Transverse colon (tissue), 4 donors: ENCODE measurements at regions not wholly inside any gene's neighbourhood (a gene's known extent, or its start where the extent isn't known, plus 50 kb on each side); places are given as distances from the start of the nearest gene placed in this dataset.

Experiments used
- DNase-seq: peaks from one replicate; pipeline ENCODE4 v3.0.0-alpha.2; 2019
- H3K27ac ChIP-seq, 4 donors: fragments of 200-600 bp; sonication (generic); 2 replicates each; pipeline ENCODE4 v1.5.1; 2016 to 2018; ENCODE audit warnings: inconsistent platforms in 4 of 4
- H3K27me3 ChIP-seq: fragments of 200-600 bp; sonication (generic); 2 replicates; pipeline ENCODE4 v1.5.1; 2017; ENCODE audit warnings: inconsistent platforms
- H3K36me3 ChIP-seq, 4 donors: fragments of 200-600 bp; sonication (generic); 2 replicates each; pipeline ENCODE4 v1.5.1; 2017 to 2019; ENCODE audit warnings: inconsistent platforms in 4 of 4
- H3K4me1 ChIP-seq, 4 donors: fragments of 200-600 bp; sonication (generic); 2 replicates each; pipeline ENCODE4 v1.5.1; 2017 to 2020; ENCODE audit warnings: inconsistent platforms in 4 of 4
- H3K4me3 ChIP-seq, 4 donors: fragments of 200-600 bp; sonication (generic); 1 replicate in 1 of 4; 2 replicates in 3 of 4; pipeline versions ENCODE4 v1.5.1 to v1.6.1; 2017 to 2019; ENCODE audit warnings: inconsistent platforms in 4 of 4
- H3K9me3 ChIP-seq, 2 donors: fragments of 200-600 bp; sonication (generic); 2 replicates each; pipeline ENCODE4 v1.5.1; 2017 to 2019; ENCODE audit warnings: inconsistent platforms in 2 of 2
- EP300 ChIP-seq: sonication (generic); formaldehyde crosslinking; IDR thresholded peaks from one replicate; pipeline ENCODE4 v1.6.1; 2017; ENCODE audit warnings: antibody characterized with exemption, low read depth
- POLR2A ChIP-seq: fragments of 450-650 bp; IDR thresholded peaks from one replicate; pipeline ENCODE4 v1.6.1; 2016; ENCODE audit warnings: antibody characterized with exemption, mild to moderate bottlenecking, moderate library complexity
- POLR2AphosphoS5 ChIP-seq, 3 donors: sonication (generic); formaldehyde crosslinking; IDR thresholded peaks; one replicate each; pipeline ENCODE4 v1.6.1; 2016; ENCODE audit warnings: antibody characterized with exemption in 3 of 3
- WGBS, 2 donors: methylation state at CpG; one replicate each; pipeline ENCODE4 v1.1.5; 2018; ENCODE audit warnings: low coverage in 1 of 2; 5-methylcytosine and 5-hydroxymethylcytosine counted together
- in situ Hi-C, 4 donors: fragments of 200-750 bp; cut with MboI; loops; one replicate each; pipeline versions ENCODE4 v1.15.0 to v1.15.1; 2017; ENCODE audit warnings: low sequenced_read_pairs in 3 of 4, low pct_ligation_motif_present in 1 of 4, low pct_unique_long_range_greater_than_20kb in 1 of 4
- intact Hi-C: fragments of 100-400 bp; cut with DNase I; formaldehyde crosslinking; loops from one replicate; pipeline ENCODE4 v1.15.1; 2023; ENCODE audit warnings: low total_unique reads
- TF ChIP-seq, protein P1 (sequence below), 5 experiments: fragments of 200-600 bp in 3 of 5; fragments of 450-650 bp in 2 of 5; sonication (generic) in 3 of 5; IDR thresholded peaks; 1 replicate in 2 of 5; 2 replicates in 3 of 5; pipeline ENCODE4 v1.5.1; 2016 to 2017; ENCODE audit warnings: antibody characterized with exemption in 5 of 5, inconsistent platforms in 3 of 5, mild to moderate bottlenecking in 2 of 5, moderate library complexity in 1 of 5

DNA sequence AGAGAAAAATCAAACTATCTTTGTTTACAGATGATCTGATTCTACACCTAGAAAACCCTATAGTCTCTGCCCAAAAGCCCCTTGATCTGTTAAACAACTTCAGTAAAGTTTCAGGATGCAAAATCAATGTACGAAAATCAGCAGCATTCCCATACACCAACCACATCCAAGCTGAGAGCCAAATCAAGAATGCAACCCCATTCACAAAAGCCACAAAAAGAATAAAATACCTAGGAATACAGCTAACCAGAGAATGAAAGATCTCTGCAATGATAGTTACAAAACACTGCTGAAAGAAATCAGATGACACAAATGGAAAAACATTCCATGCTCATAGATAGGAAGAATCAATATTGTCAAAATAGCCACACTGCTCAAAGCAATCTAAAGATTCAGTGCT is 265.7 kb downstream of the AEBP2 start:
- Histone ChIP-seq H3K4me3 (no peak overlapping the region), H3K9me3 (peaks cover 0 to 16% of the 10 kb centered on the region in 2 donors), H3K27ac (no peak overlapping the region), H3K27me3 (no peaks in the 10 kb centered on the region), H3K36me3 (no peaks in the 10 kb centered on the region), H3K4me1 (no peaks in the 10 kb centered on the region)
- TF ChIP-seq, protein P1, sequence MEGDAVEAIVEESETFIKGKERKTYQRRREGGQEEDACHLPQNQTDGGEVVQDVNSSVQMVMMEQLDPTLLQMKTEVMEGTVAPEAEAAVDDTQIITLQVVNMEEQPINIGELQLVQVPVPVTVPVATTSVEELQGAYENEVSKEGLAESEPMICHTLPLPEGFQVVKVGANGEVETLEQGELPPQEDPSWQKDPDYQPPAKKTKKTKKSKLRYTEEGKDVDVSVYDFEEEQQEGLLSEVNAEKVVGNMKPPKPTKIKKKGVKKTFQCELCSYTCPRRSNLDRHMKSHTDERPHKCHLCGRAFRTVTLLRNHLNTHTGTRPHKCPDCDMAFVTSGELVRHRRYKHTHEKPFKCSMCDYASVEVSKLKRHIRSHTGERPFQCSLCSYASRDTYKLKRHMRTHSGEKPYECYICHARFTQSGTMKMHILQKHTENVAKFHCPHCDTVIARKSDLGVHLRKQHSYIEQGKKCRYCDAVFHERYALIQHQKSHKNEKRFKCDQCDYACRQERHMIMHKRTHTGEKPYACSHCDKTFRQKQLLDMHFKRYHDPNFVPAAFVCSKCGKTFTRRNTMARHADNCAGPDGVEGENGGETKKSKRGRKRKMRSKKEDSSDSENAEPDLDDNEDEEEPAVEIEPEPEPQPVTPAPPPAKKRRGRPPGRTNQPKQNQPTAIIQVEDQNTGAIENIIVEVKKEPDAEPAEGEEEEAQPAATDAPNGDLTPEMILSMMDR (IDR thresholded peaks at IDR 0.05): no peak
- TF ChIP-seq EP300: no peak
- TF ChIP-seq POLR2AphosphoS5 (IDR thresholded peaks at IDR 0.05): no peak
- TF ChIP-seq POLR2A: no peak
- WGBS, 2 donors: 71 to 78% methylated on average over 1 of the region's 1 CpG
- intact Hi-C loops: no loop called here
- no peak for DNase-seq
- in situ Hi-C loops: no loop called here

DNA sequence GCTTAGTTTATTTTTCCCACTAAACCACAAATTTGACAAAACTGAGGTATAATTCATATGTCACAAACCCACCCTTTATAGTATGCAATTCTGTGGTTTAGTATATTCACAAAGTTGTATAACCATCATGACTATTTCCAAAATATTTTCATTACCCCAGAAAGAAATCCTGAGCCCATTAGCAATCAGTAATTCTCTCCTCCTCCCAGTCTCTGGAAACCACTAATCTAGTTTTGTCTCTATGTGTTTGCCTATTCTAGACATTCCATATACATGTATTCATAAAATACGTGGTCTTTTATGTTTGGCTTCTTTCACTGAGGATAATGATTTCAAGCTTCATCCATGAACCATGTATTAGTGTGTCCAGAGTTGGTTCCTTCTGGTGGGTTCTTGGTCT is 267.6 kb downstream of the AEBP2 start:
- Histone ChIP-seq H3K9me3 (peaks cover 0 to 13% of the 10 kb centered on the region in 2 donors), H3K36me3 (no peaks in the 10 kb centered on the region), H3K4me1 (no peaks in the 10 kb centered on the region), H3K27ac (no peak overlapping the region), H3K4me3 (no peak overlapping the region), H3K27me3 (no peaks in the 10 kb centered on the region)
- in situ Hi-C loops (no loop called here), intact Hi-C loops (no loop called here)
- no peak for DNase-seq
- WGBS, 2 donors: 71 to 100% methylated on average over 1 of the region's 1 CpG
- TF ChIP-seq POLR2A (no peak), EP300 (no peak), POLR2AphosphoS5 (IDR thresholded peaks at IDR 0.05) (no peak)
- TF ChIP-seq, protein P1 (IDR thresholded peaks at IDR 0.05): no peak

DNA sequence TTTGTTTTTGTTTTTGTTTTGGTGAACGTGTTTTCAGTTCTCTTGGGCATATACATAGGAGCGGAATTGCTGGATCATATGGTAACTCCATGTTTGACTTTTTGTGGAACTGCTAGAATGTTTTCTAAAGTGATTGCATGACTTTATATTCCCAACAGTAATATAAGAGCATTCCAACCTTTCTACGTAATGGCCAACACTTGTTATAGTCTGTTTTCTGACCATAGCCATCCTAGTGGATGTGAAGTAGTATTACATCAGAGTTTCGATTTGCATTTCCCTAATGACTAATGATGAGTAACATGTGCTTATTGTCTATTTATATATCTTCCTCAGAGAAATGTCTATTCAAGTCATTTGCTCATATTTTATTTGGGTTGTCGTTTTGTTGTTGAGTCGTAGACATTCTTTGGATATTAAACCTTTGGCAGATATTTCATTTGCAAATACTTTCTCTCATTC is 268.7 kb downstream of the AEBP2 start:
- in situ Hi-C loops: no loop called here
- Histone ChIP-seq H3K27ac (no peak overlapping the region), H3K36me3 (no peaks in the 10 kb centered on the region), H3K4me1 (no peaks in the 10 kb centered on the region), H3K27me3 (no peaks in the 10 kb centered on the region), H3K9me3 (peaks cover 0 to 8% of the 10 kb centered on the region in 2 donors), H3K4me3 (no peak overlapping the region)
- TF ChIP-seq EP300 (no peak), POLR2A (no peak), POLR2AphosphoS5 (IDR thresholded peaks at IDR 0.05) (no peak)
- TF ChIP-seq, protein P1 (IDR thresholded peaks at IDR 0.05): no peak
- no peak for DNase-seq
- intact Hi-C loops: no loop called here
- WGBS, 2 donors: 56 to 73% methylated on average over 5 to 6 of the region's 6 CpGs

DNA sequence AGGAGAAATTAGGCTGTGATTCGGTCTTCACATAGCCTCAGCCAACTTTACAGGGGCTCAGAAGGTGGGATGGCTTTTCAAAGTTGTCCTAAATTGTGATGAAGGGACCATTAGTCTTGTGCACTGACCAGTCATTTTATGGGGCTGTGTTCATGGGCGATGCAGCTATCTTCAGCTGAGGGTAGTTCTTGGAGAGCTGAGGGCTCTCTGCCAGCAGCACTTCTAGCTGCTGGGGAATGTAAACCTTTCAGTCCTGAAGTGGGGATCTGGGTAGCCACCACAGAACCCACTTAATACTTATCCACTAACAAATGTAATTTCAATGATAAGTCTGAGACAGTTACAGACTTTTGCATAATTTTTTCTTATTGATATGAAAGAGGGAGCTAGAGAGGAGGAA is 270.6 kb downstream of the AEBP2 start:
- DNase-seq: no peak
- Histone ChIP-seq H3K4me3 (no peak overlapping the region), H3K27ac (peak overlapping the region in 1 of 4 donors; percentile 62), H3K9me3 (peaks cover 0 to 8% of the 10 kb centered on the region in 2 donors), H3K4me1 (no peaks in the 10 kb centered on the region), H3K36me3 (no peaks in the 10 kb centered on the region), H3K27me3 (no peaks in the 10 kb centered on the region)
- no peak for TF ChIP-seq POLR2AphosphoS5 (IDR thresholded peaks at IDR 0.05)
- no peak for TF ChIP-seq POLR2A
- TF ChIP-seq, protein P1 (IDR thresholded peaks at IDR 0.05): no peak
- TF ChIP-seq EP300: no peak
- intact Hi-C loops (no loop called here), in situ Hi-C loops (no loop called here)
- 49% methylated on average over 2 of the region's 2 CpGs; no CpG with 5 or more reads in 1 of the 2 donors for WGBS, 2 donors
